K562 (cell line): ENCODE measurements at regions not wholly inside any gene's neighbourhood (a gene's known extent, or its start where the extent isn't known, plus 50 kb on each side); places are given as distances from the start of the nearest gene placed in this dataset.

Experiments used
- ATAC-seq: fragments of 200-7000 bp; cut with Tn5 transposase; 3 replicates; pipeline ENCODE4 v1.9.1; 2020; ENCODE audit warnings: moderate library complexity
- BruUV-seq: library from RNA; stranded (reverse); fragments of 400-500 nt; replicated peaks from 2 replicates; lab custom pipeline; 2021; lab: Mats Ljungman, UMichigan
- CTCF ChIA-PET: fragments of 300-600 bp; formaldehyde crosslinking; extraction: SDS; loops from one replicate; lab custom pipeline; 2021; ENCODE audit warnings: low intra/inter-chr PET ratio; lab: Yijun Ruan, JAX
- POLR2A ChIA-PET: fragments of 300-600, 350-650 bp; sonication (Branson Sonifier 250); formaldehyde crosslinking; extraction: SDS; loops from one replicate; lab custom pipeline; 2021; ENCODE audit warnings: antibody characterized with exemption, inconsistent platforms; lab: Yijun Ruan, JAX
- DNase-seq, 4 experiments: peaks; one replicate each; pipeline versions ENCODE4 v3.0.0 to v3.0.0-alpha.2; 2011 to 2018; ENCODE audit warnings: low spot score in 3 of 4, mixed read lengths in 3 of 4; ENCODE audit errors: extremely low read depth in 1 of 4
- FAIRE-seq: peaks from 2 replicates; lab custom pipeline; 2011; peaks lifted over from hg19 to GRCh38; lab: Jason Lieb, UNC
- H2AFZ ChIP-seq: 2 replicates; pipeline ENCODE4 v1.6.0; 2011; ENCODE audit warnings: low read depth, low read length, control low read depth, inconsistent platforms
- H3K27ac ChIP-seq: fragments of 200-600 bp; 3 replicates; pipeline ENCODE4 v1.8.0; 2011; ENCODE audit warnings: low read depth, mild to moderate bottlenecking, control low read depth, inconsistent platforms, low read length, moderate library complexity, mixed read lengths; ENCODE audit errors: extremely low read depth
- H3K27me3 ChIP-seq, 2 experiments: fragments of 300-600 bp in 1 of 2; 2 replicates in 1 of 2; 3 replicates in 1 of 2; pipeline versions ENCODE4 v1.6.0 to v1.8.0; 2011; ENCODE audit warnings: inconsistent platforms in 2 of 2, low read length in 2 of 2, mild to moderate bottlenecking in 1 of 2, mixed read lengths in 1 of 2, moderate library complexity in 1 of 2; ENCODE audit not compliant: control insufficient read depth in 2 of 2, insufficient read depth in 2 of 2
- H3K36me3 ChIP-seq: fragments of 300-600 bp; 3 replicates; pipeline ENCODE4 v1.8.0; 2011; ENCODE audit warnings: mild to moderate bottlenecking, low read length, inconsistent platforms; ENCODE audit not compliant: control insufficient read depth, insufficient read depth
- H3K4me1 ChIP-seq, 2 experiments: fragments of 200-600 bp in 1 of 2; replicated peaks in 1 of 2; 2 replicates in 1 of 2; 3 replicates in 1 of 2; pipeline versions ENCODE4 v1.5.1 to v1.8.0; 2011; ENCODE audit warnings: inconsistent platforms in 2 of 2, low read length in 2 of 2, mild to moderate bottlenecking in 1 of 2, mixed read lengths in 1 of 2, moderate library complexity in 1 of 2; ENCODE audit not compliant: control insufficient read depth in 2 of 2, insufficient read depth in 2 of 2
- H3K4me2 ChIP-seq: 2 replicates; pipeline ENCODE4 v1.6.1; 2011; ENCODE audit warnings: low read length, control low read depth, inconsistent platforms, mixed read lengths; ENCODE audit not compliant: insufficient read depth
- H3K4me3 ChIP-seq: fragments of 200-600 bp; sonication (generic), shearing (Covaris generic); 2 replicates; pipeline ENCODE4 v1.5.1; 2016; ENCODE audit warnings: control low read depth, inconsistent platforms
- H3K79me2 ChIP-seq: fragments of 200-600 bp; 3 replicates; pipeline ENCODE4 v1.8.0; 2011; ENCODE audit warnings: low read length, inconsistent platforms; ENCODE audit not compliant: control insufficient read depth, insufficient read depth
- H3K9ac ChIP-seq, 2 experiments: 2 replicates each; pipeline versions ENCODE4 v1.6.0 to v1.6.1; 2011; ENCODE audit warnings: low read depth in 2 of 2, low read length in 2 of 2, control low read depth in 1 of 2, inconsistent platforms in 1 of 2, mild to moderate bottlenecking in 1 of 2, mixed read lengths in 1 of 2; ENCODE audit not compliant: insufficient read depth in 1 of 2
- H3K9me1 ChIP-seq: one replicate; pipeline ENCODE4 v1.6.0; 2011; ENCODE audit warnings: inconsistent platforms, mild to moderate bottlenecking, low read length, moderate library complexity; ENCODE audit not compliant: control insufficient read depth, insufficient read depth
- H3K9me3 ChIP-seq: replicated peaks from 2 replicates; pipeline ENCODE4 v1.5.1; 2011; ENCODE audit warnings: low read depth, low read length, inconsistent platforms; ENCODE audit not compliant: control insufficient read depth, insufficient read depth
- H4K20me1 ChIP-seq: replicated peaks from 2 replicates; pipeline ENCODE4 v1.6.1; 2011; ENCODE audit warnings: low read length, inconsistent platforms, mixed read lengths; ENCODE audit not compliant: control insufficient read depth, insufficient read depth
- BCOR ChIP-seq: fragments of 450-650 bp; IDR thresholded peaks from 2 replicates; pipeline ENCODE4 v1.6.1; 2016
- BRF1 ChIP-seq: IDR thresholded peaks from 3 replicates; pipeline ENCODE4 v1.6.1; 2011; ENCODE audit warnings: borderline replicate concordance, mild to moderate bottlenecking; ENCODE audit not compliant: insufficient read length; ENCODE audit errors: extremely low read depth
- LARP7 ChIP-seq: fragments of 450-650 bp; IDR thresholded peaks from 2 replicates; pipeline ENCODE4 v1.6.1; 2016
- MEF2D ChIP-seq: conservative IDR thresholded peaks from 2 replicates; pipeline ENCODE4 v1.6.1; 2016; ENCODE audit warnings: low read depth, missing genetic modification characterization, missing compliant biosample characterization
- POLR2A ChIP-seq: fragments of 450-650 bp; conservative IDR thresholded peaks from 2 replicates; pipeline ENCODE4 v1.6.1; 2016
- POLR2H ChIP-seq: IDR thresholded peaks from 2 replicates; pipeline ENCODE4 v1.6.1; 2016; ENCODE audit warnings: missing genetic modification characterization, low read depth, mild to moderate bottlenecking, control low read depth, missing compliant biosample characterization, moderate library complexity
- PPARD ChIP-seq: fragments of 250-450 bp; sonication (Bioruptor Pico); IDR thresholded peaks from 2 replicates; pipeline ENCODE4 v1.8.0; 2022; ENCODE audit warnings: inconsistent platforms, mild to moderate bottlenecking, moderate library complexity
- SAP30 ChIP-seq: fragments of 200-600 bp; sonication (generic); IDR thresholded peaks from 2 replicates; pipeline ENCODE4 v1.6.1; 2012; ENCODE audit warnings: borderline replicate concordance, low read depth, mild to moderate bottlenecking, moderate library complexity, low read length, control low read depth, inconsistent platforms; ENCODE audit not compliant: insufficient read depth, poor library complexity, severe bottlenecking
- YBX1 ChIP-seq: fragments of 450-650 bp; IDR thresholded peaks from 2 replicates; pipeline ENCODE4 v1.7.1; 2016; ENCODE audit warnings: mild to moderate bottlenecking
- ZNF124 ChIP-seq: sonication (generic); formaldehyde crosslinking; IDR thresholded peaks from 2 replicates; pipeline ENCODE4 v1.8.1; 2022; ENCODE audit warnings: missing genetic modification reagents
- ZNF174 ChIP-seq: fragments of 250-450 bp; sonication (Bioruptor Pico); IDR thresholded peaks from 2 replicates; pipeline ENCODE4 v1.4.0; 2020; ENCODE audit warnings: mild to moderate bottlenecking
- WGBS: fragments of 100-300 bp; shearing (Covaris generic); methylation state at CpG from one replicate; pipeline ENCODE4 v1.1.6; 2016; ENCODE audit warnings: low coverage, mixed read lengths; ENCODE audit not compliant: insufficient coverage; ENCODE audit errors: missing lambda C conversion rate; 5-methylcytosine and 5-hydroxymethylcytosine counted together
- in situ Hi-C: fragments of 300-500 bp; cut with MboI; formaldehyde crosslinking; loops from 4 replicates; pipeline ENCODE4 v1.15.0; 2018; ENCODE audit warnings: inconsistent platforms, mixed read lengths
- intact Hi-C: fragments of 100-400 bp; cut with micrococcal nuclease; formaldehyde crosslinking; loops from 2 replicates; pipeline ENCODE4 v1.14.2; 2022
- TF ChIP-seq, protein P1 (sequence below): fragments of 450-650 bp; IDR thresholded peaks from 2 replicates; pipeline ENCODE4 v1.7.1; 2018; ENCODE audit warnings: mild to moderate bottlenecking, low read depth; ENCODE audit not compliant: partially characterized antibody
- TF ChIP-seq, protein P2 (sequence below), 2 experiments: IDR thresholded peaks; 2 replicates each; pipeline ENCODE4 v1.6.1; 2011; ENCODE audit warnings: borderline replicate concordance in 1 of 2, control low read depth in 1 of 2, low read depth in 1 of 2, low read length in 1 of 2, mild to moderate bottlenecking in 1 of 2, mixed read lengths in 1 of 2, moderate library complexity in 1 of 2; ENCODE audit not compliant: insufficient read depth in 1 of 2, insufficient read length in 1 of 2, poor library complexity in 1 of 2, severe bottlenecking in 1 of 2; ENCODE audit errors: extremely low read depth in 1 of 2

DNA sequence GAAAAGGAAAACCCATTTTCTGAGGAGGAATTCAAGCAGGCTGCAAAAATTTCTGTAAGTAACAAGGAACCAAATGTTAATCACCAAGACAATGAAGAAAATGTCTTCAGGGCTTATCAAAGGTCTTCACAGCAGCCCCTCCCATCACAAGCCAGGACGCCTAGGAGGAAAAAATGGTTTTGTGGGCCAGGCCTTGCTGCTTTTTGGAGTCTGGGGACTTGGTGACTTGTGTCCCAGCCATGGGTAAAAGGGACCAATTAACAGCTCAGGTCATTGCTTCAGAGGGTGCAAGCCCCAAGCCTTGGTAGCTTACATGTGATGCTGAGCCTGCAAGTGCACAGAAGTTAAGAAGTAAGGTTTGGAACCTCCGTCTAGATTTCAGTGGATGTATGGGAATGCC lies 55.7 kb upstream of the FOXP2 start (continued):
- TF ChIP-seq, protein P1, sequence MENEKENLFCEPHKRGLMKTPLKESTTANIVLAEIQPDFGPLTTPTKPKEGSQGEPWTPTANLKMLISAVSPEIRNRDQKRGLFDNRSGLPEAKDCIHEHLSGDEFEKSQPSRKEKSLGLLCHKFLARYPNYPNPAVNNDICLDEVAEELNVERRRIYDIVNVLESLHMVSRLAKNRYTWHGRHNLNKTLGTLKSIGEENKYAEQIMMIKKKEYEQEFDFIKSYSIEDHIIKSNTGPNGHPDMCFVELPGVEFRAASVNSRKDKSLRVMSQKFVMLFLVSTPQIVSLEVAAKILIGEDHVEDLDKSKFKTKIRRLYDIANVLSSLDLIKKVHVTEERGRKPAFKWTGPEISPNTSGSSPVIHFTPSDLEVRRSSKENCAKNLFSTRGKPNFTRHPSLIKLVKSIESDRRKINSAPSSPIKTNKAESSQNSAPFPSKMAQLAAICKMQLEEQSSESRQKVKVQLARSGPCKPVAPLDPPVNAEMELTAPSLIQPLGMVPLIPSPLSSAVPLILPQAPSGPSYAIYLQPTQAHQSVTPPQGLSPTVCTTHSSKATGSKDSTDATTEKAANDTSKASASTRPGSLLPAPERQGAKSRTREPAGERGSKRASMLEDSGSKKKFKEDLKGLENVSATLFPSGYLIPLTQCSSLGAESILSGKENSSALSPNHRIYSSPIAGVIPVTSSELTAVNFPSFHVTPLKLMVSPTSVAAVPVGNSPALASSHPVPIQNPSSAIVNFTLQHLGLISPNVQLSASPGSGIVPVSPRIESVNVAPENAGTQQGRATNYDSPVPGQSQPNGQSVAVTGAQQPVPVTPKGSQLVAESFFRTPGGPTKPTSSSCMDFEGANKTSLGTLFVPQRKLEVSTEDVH, result no peak
- TF ChIP-seq ZNF174, result no peak
- TF ChIP-seq, all 486 proteins: peak for 0

DNA sequence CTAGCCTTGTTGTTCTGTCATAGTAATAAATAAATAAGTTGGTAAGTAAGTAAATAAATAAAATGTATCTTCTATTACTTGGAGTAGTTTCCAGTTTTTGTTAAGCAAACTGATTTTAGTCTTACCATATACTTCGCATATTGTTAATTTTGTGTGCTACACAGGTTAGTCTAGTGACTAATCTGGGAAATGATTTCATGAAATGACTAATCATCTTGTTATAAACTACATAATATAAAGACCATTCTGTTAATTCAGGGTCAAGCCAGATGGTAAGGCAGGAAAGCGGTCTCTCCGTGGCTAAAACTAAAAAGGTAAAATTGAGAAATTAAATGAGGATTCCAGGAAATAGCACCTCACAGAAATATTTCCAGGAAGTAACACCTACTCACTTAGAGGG lies 58.5 kb upstream of the FOXP2 start:
- DNase-seq, result no peak
- H3K9me1 ChIP-seq, result no peaks in the 10 kb centered on the region
- no peak for ATAC-seq
- CTCF ChIA-PET, result no interaction called here
- no peak overlapping the region for H3K27ac ChIP-seq
- H3K9me3 ChIP-seq, result no peaks in the 10 kb centered on the region
- WGBS, result 1% methylated on average over 3 of the region's 3 CpGs
- H3K79me2 ChIP-seq, result no peaks in the 10 kb centered on the region
- no peaks in the 10 kb centered on the region for H3K27me3 ChIP-seq
- H3K9ac ChIP-seq, result no peak overlapping the region
- BruUV-seq, result no TSS peak
- H4K20me1 ChIP-seq, result no peaks in the 10 kb centered on the region
- in situ Hi-C loops, result no loop called here
- H3K36me3 ChIP-seq, result no peaks in the 10 kb centered on the region
- POLR2A ChIA-PET, result no interaction called here
- H3K4me1 ChIP-seq, result no peaks in the 10 kb centered on the region
- TF ChIP-seq PPARD (CRISPR knock-in tag) (no peak), ZNF124 (CRISPR knock-in tag) (no peak), POLR2A (no peak), BCOR (no peak), BRF1 (no peak), LARP7 (no peak), MEF2D (no peak), POLR2H (tag) (no peak), SAP30 (no peak), YBX1 (no peak)
- TF ChIP-seq, protein P2, sequence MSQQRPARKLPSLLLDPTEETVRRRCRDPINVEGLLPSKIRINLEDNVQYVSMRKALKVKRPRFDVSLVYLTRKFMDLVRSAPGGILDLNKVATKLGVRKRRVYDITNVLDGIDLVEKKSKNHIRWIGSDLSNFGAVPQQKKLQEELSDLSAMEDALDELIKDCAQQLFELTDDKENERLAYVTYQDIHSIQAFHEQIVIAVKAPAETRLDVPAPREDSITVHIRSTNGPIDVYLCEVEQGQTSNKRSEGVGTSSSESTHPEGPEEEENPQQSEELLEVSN (IDR thresholded peaks at IDR 0.05; ENCODE audit: borderline replicate concordance in 1 of 2, extremely low read depth in 1 of 2, insufficient read depth in 1 of 2, insufficient read length in 1 of 2, low read depth in 1 of 2, low read length in 1 of 2, poor library complexity in 1 of 2, severe bottlenecking in 1 of 2), result no peak
- TF ChIP-seq, all 486 proteins: peak for 0
- intact Hi-C loops, result no loop called here
- Histone ChIP-seq H2AFZ (no peak overlapping the region), H3K4me3 (no peak overlapping the region), H3K4me2 (no peak overlapping the region)
- no peak for FAIRE-seq
